Left hindlimb (tissue), 1 donor: ENCODE measurements at regions not wholly inside any gene's neighbourhood (a gene's known extent, or its start where the extent isn't known, plus 50 kb on each side); places are given as distances from the start of the nearest gene placed in this dataset.
"Not testable (repeated sequence)": the region's sequence is repeated elsewhere in the genome, so short reads cannot be mapped to it uniquely, and the experiment has no call there.

Experiments used
- DNase-seq: peaks from one replicate; pipeline ENCODE4 v3.0.0-alpha.2; 2018

DNA sequence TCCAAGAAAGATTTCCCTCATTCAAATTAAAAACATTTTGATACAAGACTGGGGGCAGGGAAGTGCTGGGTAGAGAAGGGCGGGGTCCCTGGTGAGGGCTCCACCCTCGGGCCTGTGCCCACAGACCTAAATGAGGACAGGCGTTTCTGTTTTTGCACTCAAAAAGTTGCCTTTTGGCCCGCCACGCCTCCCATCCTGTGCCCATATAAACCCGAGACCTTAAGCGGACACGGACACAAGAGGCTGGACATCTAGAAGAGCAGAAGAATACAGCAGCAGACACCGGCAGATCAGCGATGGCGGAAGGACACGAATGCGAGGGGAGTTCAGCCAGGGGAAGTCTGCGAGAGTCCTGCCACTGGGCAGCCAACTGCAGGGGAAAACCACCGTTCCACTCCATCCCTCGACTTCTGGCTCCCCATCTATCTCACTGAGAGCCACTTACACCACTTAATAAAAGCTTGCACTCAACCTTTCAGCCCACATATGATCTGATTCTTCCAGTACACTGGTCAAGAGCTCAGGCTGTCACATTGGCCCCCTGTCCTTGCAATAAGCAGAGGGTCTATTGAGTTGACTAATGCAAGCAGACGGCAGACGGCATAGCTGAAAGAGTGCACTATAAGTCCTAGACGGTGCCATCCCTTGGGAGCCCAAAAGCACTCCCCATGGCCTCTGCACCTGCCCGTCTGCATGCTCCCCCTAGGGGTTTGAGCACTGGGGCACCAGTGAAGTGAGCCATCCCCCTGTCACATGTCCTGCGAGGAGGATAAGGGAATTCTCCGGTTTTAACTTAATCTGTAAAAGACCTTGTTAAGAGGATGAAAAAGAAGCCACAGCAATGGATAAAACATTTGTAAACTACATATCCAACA lies 181.8 kb upstream of the PRSS1 start:
- no peak for DNase-seq

DNA sequence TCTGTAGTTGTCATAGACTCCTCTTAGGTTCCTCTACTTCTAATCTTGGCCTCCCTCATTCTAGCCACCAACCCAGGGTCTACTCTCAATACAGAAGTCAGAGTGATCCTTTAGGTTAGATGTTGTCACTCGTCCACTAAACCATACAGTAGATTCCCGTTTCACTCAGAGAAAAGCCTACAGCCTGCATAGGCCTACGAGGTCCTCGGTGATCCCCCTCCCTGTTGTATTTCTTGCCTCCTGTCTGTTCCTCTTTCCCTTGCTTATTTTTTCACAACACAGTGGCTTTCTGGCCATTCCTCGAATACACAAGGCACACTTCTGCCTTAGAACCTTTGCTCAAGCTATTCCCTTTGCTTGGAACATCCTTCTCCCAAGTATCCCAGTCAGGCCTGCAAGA lies 183.0 kb upstream of the PRSS1 start:
- no peak for DNase-seq

DNA sequence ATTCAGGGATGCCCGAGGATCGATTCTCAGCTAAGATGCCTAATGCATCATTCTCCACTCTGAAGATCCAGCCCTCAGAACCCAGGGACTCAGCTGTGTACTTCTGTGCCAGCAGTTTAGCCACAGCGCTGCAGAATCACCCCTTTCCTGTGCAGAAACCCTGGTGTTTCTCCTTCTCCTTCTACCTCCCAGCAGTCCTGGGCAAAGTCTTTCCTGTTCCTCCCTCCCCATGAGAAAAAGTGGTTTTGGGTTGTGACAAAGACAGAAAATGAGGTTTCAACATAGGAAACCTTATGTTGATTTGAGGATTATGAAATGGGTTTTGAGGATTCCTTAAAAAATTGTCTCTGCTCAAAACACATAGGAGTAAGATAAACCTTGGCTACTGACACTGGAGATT lies 185.1 kb upstream of the PRSS1 start:
- not testable (repeated sequence) for DNase-seq

DNA sequence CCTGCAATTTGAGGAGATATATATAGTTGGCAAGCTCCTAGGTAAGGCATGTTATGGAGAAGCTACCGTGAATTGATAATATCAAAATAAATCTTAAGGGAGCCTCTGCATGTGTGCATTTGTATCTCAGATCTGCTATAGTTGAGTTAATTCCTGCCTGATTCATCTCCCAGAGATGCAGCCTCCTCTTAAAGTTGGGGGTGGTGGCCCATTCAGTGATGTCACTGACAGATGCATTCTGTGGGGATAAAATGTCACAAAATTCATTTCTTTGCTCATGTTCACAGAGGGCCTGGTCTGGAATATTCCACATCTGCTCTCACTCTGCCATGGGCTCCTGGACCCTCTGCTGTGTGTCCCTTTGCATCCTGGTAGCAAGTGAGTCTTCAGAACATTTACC lies 185.8 kb upstream of the PRSS1 start:
- no peak for DNase-seq

DNA sequence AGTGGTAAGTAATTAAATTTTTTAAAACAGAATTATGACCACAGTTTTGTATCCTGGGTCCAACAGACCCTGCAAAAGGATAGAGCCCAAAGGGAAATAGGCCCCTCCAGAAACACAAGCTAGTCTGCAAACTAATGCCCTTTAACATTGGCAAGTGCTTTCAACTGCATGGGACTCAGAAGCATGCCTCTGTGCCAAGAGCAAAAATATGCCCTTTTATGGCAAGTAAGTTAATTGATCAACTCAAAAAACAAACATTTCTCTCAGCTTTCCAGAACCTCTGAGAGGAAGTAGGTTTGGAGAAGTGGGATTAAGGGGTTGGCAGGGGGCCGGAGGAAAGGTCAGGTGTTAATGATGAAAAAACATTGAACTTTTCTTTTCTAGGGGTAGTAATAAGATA lies 186.6 kb upstream of the PRSS1 start:
- DNase-seq: no peak

DNA sequence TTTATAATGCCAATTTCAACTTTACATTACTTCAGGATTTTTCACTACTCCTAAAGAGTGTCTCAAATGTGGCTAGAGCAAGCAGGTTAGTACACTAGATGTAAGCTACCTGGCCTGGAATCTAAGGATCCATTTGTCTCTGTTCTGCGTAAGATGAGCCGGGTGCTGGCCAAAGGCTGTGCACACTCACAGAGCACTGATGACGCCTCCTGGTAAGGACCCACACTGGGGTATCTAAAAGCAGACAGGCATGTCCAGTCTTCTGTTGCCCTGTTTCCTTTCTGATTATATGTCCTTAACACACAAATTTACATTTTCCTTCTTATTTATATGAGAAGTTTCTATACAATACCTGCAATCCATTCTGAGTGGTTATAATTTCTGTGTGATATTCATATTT lies 187.9 kb upstream of the PRSS1 start:
- DNase-seq: not testable (repeated sequence)

DNA sequence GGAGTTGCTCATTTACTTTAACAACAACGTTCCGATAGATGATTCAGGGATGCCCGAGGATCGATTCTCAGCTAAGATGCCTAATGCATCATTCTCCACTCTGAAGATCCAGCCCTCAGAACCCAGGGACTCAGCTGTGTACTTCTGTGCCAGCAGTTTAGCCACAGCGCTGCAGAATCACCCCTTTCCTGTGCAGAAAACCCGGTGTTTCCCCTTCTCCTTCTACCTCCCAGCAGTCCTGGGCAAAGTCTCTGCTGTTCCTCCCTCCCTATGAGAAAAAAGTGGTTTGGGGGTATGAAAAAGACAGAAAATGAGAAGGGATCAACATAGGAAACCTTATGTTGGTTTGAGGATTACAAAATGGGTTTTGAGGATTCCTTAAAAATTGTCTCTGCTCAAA lies 188.5 kb upstream of the PRSS1 start:
- not testable (repeated sequence) for DNase-seq

DNA sequence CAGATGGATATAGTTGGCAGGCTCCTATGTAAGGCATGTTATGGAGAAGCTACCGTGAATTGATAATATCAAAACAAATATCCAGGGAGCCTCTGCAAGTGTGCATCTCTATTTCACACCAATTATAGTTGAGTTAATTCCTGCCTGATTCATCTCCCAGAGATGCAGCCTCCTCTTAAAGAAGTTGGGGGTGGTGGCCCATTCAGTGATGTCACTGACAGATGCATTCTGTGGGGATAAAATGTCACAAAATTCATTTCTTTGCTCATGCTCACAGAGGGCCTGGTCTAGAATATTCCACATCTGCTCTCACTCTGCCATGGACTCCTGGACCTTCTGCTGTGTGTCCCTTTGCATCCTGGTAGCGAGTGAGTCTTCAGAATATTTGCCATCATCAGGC lies 189.1 kb upstream of the PRSS1 start:
- DNase-seq: no peak

DNA sequence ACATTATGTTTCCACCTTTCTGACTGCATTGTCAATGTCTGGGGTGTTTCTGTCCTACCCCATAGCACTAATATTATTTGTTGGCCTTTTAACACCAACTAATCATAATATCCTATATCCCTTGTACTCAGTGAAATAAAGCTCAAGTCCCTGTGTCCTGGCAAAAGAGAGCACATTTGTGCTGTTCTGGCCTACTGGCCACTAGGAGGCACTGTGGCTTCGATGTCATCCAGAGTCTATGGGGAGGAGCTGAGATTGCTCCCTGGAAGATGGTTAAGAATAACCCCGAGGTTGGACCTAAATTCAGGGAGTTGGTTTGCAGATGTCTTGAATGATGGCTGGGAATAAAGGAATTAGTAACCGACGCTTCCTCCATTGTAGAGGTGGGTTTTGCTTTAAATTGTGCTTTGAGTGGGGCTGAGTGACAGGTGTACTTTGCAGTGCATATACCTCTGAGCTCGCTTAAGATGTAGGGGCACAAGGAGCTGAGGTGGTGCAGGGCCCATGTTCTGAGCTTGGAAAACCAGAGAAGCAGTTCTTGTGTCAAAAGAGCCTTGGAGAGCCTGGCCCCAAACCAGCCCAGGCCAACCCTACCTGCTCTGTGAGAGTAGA lies 191.2 kb upstream of the PRSS1 start:
- DNase-seq: no peak

DNA sequence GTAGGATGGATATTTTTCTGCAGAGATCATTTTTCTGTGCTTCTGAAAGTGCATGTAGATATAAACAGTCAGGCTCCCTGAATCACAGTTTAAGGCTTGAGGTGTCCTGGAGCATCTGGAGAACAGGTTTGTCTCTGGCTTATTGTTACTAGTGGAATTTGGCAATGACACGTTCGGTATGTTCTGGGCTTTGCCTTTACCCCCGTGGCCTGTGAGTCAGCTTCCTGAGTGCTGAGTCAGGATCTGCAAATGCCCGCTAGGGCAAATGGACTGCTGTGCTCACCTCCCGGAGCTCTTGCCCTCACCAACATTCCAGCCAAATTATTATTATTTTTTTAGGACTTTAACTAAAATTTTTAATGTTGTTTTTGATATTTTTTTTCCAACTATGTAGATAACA lies 192.5 kb upstream of the PRSS1 start:
- DNase-seq: no peak

DNA sequence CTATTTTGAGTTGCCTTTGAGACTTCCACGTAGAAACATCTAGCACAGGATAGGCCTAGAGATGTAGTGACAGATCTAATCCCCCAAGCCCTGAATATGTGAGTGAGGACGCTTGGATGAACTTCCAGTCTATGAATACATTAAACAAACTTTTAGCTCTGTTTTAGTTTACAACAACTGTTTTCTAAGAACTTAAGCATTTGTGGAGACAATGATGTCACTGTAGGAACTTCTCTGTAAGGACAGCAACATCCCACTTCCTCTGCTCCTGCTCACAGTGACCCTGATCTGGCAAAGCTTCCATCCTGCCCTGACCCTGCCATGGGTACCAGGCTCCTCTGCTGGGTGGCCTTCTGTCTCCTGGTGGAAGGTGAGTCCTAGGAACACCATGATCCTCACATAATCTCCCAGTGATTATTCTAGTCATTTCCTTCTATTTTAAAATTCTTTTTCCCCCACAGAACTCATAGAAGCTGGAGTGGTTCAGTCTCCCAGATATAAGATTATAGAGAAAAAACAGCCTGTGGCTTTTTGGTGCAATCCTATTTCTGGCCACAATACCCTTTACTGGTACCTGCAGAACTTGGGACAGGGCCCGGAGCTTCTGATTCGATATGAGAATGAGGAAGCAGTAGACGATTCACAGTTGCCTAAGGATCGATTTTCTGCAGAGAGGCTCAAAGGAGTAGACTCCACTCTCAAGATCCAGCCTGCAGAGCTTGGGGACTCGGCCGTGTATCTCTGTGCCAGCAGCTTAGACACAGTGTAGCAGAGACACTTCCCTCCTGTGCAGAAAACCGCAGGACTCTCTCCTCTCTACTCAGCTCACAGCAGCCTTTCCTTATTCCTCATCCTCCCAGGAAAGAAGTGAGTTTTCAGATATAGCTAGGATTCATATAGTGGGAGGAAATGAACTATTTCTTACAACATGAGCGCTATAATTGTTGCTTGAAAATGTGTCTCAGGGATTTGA lies 194.4 kb upstream of the PRSS1 start:
- DNase-seq: no peak

DNA sequence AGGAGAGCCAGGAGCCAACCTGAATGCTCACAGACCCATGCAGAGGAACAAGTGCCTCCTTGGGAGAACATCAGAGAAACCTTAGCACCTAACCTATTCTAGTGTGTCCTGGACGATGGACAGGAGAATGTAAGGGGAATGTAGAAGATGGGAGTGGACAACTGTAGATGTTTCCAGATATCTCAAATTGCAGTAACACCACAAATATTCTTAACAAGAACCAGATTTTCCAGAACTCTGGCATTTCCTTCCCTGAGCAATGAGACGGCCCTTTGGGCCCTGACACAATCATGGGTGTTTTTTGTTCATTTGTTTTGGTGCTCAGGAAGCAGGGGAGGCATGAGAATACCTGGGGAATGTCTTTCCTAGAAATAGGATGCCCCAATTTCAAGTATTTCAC lies 196.1 kb upstream of the PRSS1 start:
- DNase-seq: no peak

DNA sequence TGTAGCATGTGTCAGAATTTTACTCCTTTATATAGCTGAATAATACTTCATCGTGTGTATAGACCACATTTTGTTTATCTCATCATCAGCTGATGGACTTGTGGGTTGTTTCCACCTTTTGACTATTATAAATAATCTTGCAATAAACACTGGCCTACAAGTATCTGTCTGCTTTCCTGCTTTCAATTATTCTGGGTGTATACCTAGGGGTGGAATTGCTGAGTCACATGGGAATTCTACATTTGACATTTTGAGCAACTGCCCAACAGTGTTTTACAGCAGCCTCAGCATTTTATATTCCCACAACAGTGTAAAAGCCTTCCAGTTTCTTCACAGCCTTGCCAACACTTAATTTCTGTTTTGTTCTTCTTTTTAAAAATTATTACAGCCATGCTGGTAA lies 200.3 kb upstream of the PRSS1 start:
- DNase-seq: no peak

DNA sequence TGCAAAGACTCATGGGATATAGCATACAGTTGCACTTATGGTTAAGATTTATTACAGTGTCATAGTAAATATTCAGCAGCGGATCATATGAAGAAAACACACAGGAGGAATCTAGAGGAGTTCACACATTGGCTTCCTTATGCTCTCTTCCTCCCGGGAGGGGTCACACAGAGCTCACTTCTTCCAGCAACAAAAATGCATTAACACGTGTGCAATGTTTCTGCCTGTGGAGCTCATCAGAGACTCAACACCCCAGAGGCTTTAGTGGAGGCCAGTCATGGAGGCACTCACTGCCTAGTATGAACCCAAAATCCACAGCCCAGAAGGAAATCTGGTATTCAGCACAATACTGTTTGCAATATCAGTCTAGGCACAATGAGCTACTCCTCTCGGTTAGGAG lies 202.8 kb upstream of the PRSS1 start:
- no peak for DNase-seq

DNA sequence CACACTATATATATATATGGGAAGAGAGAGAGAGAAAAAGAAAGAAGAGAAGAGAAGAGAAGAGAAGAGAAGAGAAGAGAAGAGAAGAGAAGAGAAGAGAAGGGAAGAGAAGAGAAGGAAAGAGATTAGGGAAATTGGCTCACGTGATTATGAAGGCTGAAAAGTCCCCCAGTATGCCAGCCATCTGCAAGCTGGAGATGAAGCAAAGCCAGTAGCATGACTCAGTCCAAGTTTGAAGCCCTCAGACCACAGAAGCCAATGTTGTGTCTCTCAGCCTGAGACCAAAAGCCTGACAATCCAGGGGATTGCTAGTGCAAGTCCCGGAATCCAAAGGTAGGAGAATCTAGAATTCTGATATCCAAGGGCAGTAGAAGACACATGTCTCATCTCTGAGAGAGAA lies 206.3 kb upstream of the PRSS1 start:
- no peak for DNase-seq

DNA sequence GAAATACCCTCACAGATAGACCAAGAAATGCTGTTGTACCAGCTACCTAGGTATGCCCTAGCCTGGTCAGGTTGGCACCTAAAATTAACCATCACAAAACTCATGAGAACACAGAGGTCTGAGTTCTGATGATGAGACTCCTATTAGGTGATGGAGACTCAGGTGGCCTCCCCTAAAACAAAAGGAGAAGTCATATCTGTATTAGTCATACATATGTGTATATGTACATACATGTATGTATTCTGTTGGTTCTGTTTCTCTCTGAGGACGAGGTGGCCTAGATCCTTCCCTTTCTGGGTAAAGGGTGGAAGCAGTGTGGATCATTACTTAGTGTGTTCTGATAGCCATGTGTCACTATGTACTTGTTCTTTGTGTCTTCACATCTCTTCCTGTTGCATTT lies 207.2 kb upstream of the PRSS1 start:
- DNase-seq: no peak

DNA sequence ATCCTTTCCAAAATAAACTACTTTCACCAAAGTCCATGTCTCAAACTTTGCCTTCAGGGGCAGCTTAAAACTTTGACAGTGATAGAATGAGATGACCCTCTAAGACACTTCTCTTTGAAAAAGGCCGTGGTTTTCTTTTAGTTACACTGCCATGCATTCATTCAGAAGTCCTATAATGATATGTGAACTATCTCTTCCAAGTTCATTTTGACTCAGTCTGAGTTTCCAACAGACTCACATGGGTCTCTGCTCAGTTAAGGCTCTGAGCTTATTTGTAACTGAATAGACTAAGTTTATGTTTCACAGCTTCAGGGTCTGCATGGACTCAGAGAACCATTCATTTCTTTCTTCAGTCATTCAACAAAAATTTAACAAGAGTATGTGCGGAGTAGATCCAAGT lies 208.9 kb upstream of the PRSS1 start:
- DNase-seq: no peak

DNA sequence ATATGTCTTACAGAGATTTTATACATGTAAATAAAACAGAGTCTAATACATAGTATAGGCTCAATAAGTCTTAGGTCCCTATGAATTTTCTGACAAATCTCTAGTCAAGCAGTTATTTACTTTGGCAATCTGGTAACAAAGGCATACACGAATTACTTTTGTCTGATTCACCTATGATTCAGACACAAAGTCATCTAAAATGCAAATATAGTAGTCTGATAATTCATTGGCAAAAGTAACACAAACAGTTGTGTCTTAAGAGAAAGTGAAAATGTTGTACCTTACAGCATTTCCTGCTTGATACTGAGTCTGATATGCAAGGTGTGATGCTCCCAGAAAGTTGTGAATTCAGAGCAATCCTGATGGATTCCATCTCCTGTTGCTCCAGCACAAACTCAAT lies 209.4 kb upstream of the PRSS1 start:
- no peak for DNase-seq

DNA sequence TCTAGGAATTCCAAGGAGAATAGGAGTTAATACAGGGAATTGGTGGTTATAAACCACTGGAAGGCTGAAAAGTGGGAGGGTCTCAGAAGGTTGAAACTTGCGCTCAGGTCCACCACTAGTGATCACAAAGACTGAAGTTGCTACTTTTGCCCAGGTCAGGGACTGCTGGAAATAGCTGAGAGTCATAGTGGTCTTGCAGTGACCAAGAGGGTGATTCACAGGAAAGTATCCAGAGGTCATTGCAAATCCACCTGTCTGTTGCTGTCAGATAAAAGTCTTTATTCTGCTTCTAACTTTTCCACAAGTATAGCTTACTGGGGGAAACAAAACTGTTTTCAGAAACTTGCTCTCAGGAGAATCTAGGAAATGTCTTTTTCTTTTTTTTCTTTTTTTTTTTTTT lies 211.5 kb upstream of the PRSS1 start:
- DNase-seq: no peak

DNA sequence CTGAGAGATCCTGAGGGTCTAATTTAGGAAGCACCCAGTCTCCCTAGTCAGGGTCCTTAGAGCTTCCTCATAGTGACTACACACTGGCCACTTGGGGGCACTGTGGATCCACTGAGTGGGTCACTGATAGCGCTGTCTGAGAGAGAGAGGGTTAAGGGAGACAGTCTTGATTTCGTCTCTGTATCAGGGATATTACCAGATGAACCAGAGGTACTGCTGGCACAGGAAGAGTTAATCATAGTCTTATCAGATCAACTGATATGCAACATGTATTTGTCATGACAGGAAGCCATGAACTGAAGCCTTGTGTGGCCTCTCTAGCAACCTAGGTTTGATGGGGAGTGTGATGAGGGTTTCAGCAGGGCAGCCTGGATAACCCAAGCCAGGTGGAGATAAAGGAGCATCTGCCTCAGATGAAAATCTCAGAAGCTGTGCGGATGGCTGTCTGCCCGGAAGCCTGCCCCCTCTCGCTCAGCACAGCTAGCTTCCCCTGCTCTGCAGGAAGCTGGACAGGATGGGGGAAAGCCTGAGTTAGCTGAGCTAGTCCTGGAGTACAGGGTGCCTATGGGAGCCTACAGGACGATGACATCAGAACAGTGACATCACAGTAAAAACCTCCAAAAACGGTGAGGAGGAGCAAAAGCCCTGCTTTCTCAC lies 214.0 kb upstream of the PRSS1 start:
- DNase-seq: peak; percentile 44

DNA sequence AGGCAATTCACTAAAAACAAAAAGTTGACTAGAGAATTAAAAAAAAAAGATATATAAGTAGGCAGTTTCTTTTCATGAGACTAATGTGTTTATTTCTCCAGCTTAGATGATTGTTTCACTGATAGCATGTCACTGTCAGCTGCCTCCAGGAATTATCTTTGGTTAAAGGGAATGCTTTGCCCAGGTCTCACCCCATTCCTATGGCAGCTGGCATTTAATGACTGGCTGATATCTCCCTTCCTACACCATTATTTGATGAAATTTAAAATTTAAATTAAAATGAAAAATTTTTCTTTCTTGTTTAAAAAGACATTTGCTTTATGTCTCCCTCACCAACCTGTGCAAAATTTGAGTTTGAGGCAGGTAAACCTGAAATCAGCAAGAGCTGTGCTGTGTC lies 214.5 kb upstream of the PRSS1 start:
- DNase-seq: no peak

DNA sequence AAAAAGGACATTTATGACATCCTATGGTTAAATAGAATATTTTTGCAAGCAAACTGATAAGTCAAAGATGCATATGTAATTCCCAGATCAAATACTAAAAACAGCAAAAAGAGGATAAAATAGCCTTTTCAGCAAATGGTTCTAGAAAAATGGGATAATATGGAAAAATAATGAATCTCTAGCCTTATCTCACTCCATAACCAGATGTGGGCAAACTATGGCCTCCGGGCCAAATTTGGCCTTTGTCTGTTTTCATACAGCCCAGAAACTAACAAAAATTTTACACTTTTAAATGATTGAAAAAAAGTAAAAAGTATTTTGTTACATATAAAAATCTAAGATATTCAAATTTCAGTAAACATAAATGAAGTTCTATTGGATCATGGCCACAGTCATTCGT lies 215.4 kb upstream of the PRSS1 start:
- no peak for DNase-seq

DNA sequence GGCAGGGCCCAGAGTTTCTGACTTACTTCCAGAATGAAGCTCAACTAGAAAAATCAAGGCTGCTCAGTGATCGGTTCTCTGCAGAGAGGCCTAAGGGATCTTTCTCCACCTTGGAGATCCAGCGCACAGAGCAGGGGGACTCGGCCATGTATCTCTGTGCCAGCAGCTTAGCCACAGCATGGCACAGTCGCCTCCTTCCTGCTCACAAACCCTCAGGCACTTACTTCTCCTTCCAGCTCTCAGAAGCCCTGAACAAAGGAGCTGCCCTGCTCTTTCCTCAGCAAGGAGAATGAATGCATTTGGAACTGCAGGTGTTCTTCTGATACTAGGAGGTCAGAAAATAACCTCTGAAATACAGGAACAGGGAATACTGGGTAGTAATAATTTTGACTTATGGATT lies 219.7 kb upstream of the PRSS1 start:
- no peak for DNase-seq
